ENCODE measurements at regions not wholly inside any gene's neighbourhood (a gene's known extent, or its start where the extent isn't known, plus 50 kb on each side); places are given as distances from the start of the nearest gene placed in this dataset.

- Histone ChIP-seq H3K36me3 (no peaks in the 10 kb centered on the region), H3K27me3 (peaks cover 0 to 20% (median 0%) of the 10 kb centered on the region in 4 donors), H3K4me1 (peaks cover 0 to 15% (median 4%) of the 10 kb centered on the region in 3 donors), H3K27ac (no peak overlapping the region), H3K9me3 (no peaks in the 10 kb centered on the region), H3K4me3 (no peak overlapping the region)
- intact Hi-C loops (cut with DNase I), result no loop called here
- DNase-seq, result no peak
- 55 to 75% methylated on average over 1 to 2 of the region's 2 CpGs for WGBS, 2 donors
- TF ChIP-seq POLR2A (IDR thresholded peaks at IDR 0.05) (no peak), CTCF (IDR thresholded peaks at IDR 0.05) (no peak)
These were observed 221.3 kb downstream of the ERMARD start for GRCh38 chr6:169972736-169973135.

- H3K4me3 ChIP-seq, result no peak overlapping the region
- peaks cover 0 to 13% (median 4%) of the 10 kb centered on the region in 3 donors for H3K4me1 ChIP-seq
- H3K9me3 ChIP-seq, result no peaks in the 10 kb centered on the region
- WGBS, 2 donors, result 90 to 100% methylated on average over 1 to 4 of the region's 15 CpGs
- H3K27ac ChIP-seq, result no peak overlapping the region
- DNase-seq, result no peak
- TF ChIP-seq CTCF (IDR thresholded peaks at IDR 0.05), result no peak
- TF ChIP-seq POLR2A (IDR thresholded peaks at IDR 0.05), result no peak
- peaks cover 0 to 14% (median 0%) of the 10 kb centered on the region in 4 donors for H3K27me3 ChIP-seq
- H3K36me3 ChIP-seq, result no peaks in the 10 kb centered on the region
- intact Hi-C loops (cut with DNase I), result no loop called here
These were observed 220.8 kb downstream of the ERMARD start for GRCh38 chr6:169972101-169972651.

- Histone ChIP-seq H3K4me1 (peaks cover 0 to 5% (median 1%) of the 10 kb centered on the region in 3 donors), H3K9me3 (no peaks in the 10 kb centered on the region), H3K4me3 (no peak overlapping the region), H3K36me3 (no peaks in the 10 kb centered on the region), H3K27ac (no peak overlapping the region), H3K27me3 (peaks cover 0 to 14% (median 0%) of the 10 kb centered on the region in 4 donors)
- DNase-seq, result no peak
- 90 to 93% methylated on average over 10 to 16 of the region's 38 CpGs for WGBS, 2 donors
- intact Hi-C loops (cut with DNase I), result no loop called here
- TF ChIP-seq POLR2A (IDR thresholded peaks at IDR 0.05), result no peak
- TF ChIP-seq CTCF (IDR thresholded peaks at IDR 0.05), result no peak
These were observed 219.8 kb downstream of the ERMARD start for GRCh38 chr6:169971081-169971861.

- no peak for DNase-seq
- Histone ChIP-seq H3K9me3 (no peaks in the 10 kb centered on the region), H3K27me3 (peaks cover 0 to 11% (median 0%) of the 10 kb centered on the region in 4 donors), H3K36me3 (no peaks in the 10 kb centered on the region), H3K4me3 (no peak overlapping the region), H3K4me1 (no peaks in the 10 kb centered on the region), H3K27ac (no peak overlapping the region)
- intact Hi-C loops (cut with DNase I), result no loop called here
- TF ChIP-seq POLR2A (IDR thresholded peaks at IDR 0.05) (no peak), CTCF (IDR thresholded peaks at IDR 0.05) (no peak)
- WGBS, 2 donors, result 80 to 90% methylated on average over 3 to 4 of the region's 19 CpGs
These were observed 219.0 kb downstream of the ERMARD start for GRCh38 chr6:169970306-169970988.
